HepG2 (cell line): ENCODE measurements at regions not wholly inside any gene's neighbourhood (a gene's known extent, or its start where the extent isn't known, plus 50 kb on each side); places are given as distances from the start of the nearest gene placed in this dataset.

ENCODE experiments used
- ATAC-seq: fragments of 200-7000 bp; cut with Tn5 transposase; 3 replicates; pipeline ENCODE4 v1.9.1; 2020; ENCODE audit warnings: mild to moderate bottlenecking, moderate library complexity
- BruUV-seq: library from RNA; stranded (reverse); fragments of 400-500 nt; replicated peaks from 2 replicates; lab custom pipeline; 2021; lab: Mats Ljungman, UMichigan
- CTCF ChIA-PET: fragments of 300-600 bp; formaldehyde crosslinking; extraction: SDS; loops from one replicate; lab custom pipeline; 2021; ENCODE audit warnings: low total read pairs, inconsistent platforms, low intra/inter-chr PET ratio; lab: Yijun Ruan, JAX
- POLR2A ChIA-PET: fragments of 350-600 bp; sonication (Branson Sonifier 250); formaldehyde crosslinking; loops from one replicate; lab custom pipeline; 2020; ENCODE audit warnings: antibody characterized with exemption, inconsistent platforms; lab: Yijun Ruan, JAX
- DNase-seq: peaks from one replicate; pipeline ENCODE4 v3.0.0-alpha.2; 2015; ENCODE audit warnings: low spot score
- FAIRE-seq: peaks from 3 replicates; lab custom pipeline; 2011; peaks lifted over from hg19 to GRCh38; lab: Jason Lieb, UNC
- H2AFZ ChIP-seq: one replicate; pipeline ENCODE4 v1.6.1; 2011; ENCODE audit warnings: low read length, inconsistent platforms
- H3K27ac ChIP-seq: fragments of 300-600 bp; 3 replicates; pipeline ENCODE4 v1.8.0; 2011; ENCODE audit warnings: mixed run types, mild to moderate bottlenecking, mixed read lengths, low read length, inconsistent platforms; ENCODE audit not compliant: insufficient read depth; ENCODE audit errors: extremely low read length
- H3K27me3 ChIP-seq, 2 experiments: fragments of 200-600 bp in 1 of 2; 2 replicates in 1 of 2; 3 replicates in 1 of 2; pipeline versions ENCODE4 v1.6.0 to v1.8.0; 2011; ENCODE audit warnings: low read length in 2 of 2, mild to moderate bottlenecking in 2 of 2, moderate library complexity in 2 of 2, inconsistent platforms in 1 of 2; ENCODE audit not compliant: insufficient read depth in 2 of 2, control insufficient read depth in 1 of 2
- H3K36me3 ChIP-seq, 2 experiments: fragments of 200-600 bp in 1 of 2; replicated peaks in 1 of 2; 2 replicates in 1 of 2; 3 replicates in 1 of 2; pipeline versions ENCODE4 v1.5.1 to v1.8.0; 2011; ENCODE audit warnings: low read length in 2 of 2, inconsistent platforms in 1 of 2; ENCODE audit not compliant: insufficient read depth in 2 of 2, control insufficient read depth in 1 of 2
- H3K4me1 ChIP-seq: 2 replicates; pipeline ENCODE4 v1.5.1; 2012; ENCODE audit warnings: low read length, inconsistent platforms; ENCODE audit not compliant: insufficient read depth
- H3K4me2 ChIP-seq: 2 replicates; pipeline ENCODE4 v1.6.0; 2011; ENCODE audit warnings: low read depth, low read length, inconsistent platforms
- H3K4me3 ChIP-seq, 3 experiments: fragments of 200-600 bp in 1 of 3; sonication (generic), shearing (Covaris generic) in 1 of 3; replicated peaks in 1 of 3; 2 replicates each; pipeline ENCODE4 v1.5.1; 2011 to 2016; ENCODE audit warnings: low read length in 3 of 3, inconsistent platforms in 2 of 3, low read depth in 2 of 3, mild to moderate bottlenecking in 2 of 3, control low read depth in 1 of 3, mixed read lengths in 1 of 3; ENCODE audit not compliant: insufficient read depth in 1 of 3
- H3K79me2 ChIP-seq: one replicate; pipeline ENCODE4 v1.6.1; 2011; ENCODE audit warnings: low read length, inconsistent platforms; ENCODE audit not compliant: insufficient read depth
- H3K9ac ChIP-seq: 2 replicates; pipeline ENCODE4 v1.6.0; 2011; ENCODE audit warnings: mild to moderate bottlenecking, low read depth, low read length, inconsistent platforms; ENCODE audit not compliant: insufficient read depth
- H3K9me3 ChIP-seq: 2 replicates; pipeline ENCODE4 v1.5.1; 2012; ENCODE audit warnings: mild to moderate bottlenecking, low read length
- H4K20me1 ChIP-seq: 2 replicates; pipeline ENCODE4 v1.6.0; 2011; ENCODE audit warnings: inconsistent platforms, mild to moderate bottlenecking, low read length, moderate library complexity; ENCODE audit not compliant: insufficient read depth
- ONECUT2 ChIP-seq: sonication (generic); formaldehyde crosslinking; IDR thresholded peaks from 2 replicates; pipeline ENCODE4 v1.4.0; 2020; ENCODE audit warnings: missing genetic modification reagents
- RBM39 ChIP-seq: fragments of 200-400 bp; formaldehyde crosslinking; IDR thresholded peaks from one replicate; pipeline ENCODE4 v1.6.1; 2018; ENCODE audit warnings: antibody characterized with exemption, mild to moderate bottlenecking, low read depth, low read length; ENCODE audit not compliant: poor library complexity, severe bottlenecking
- ZBTB3 ChIP-seq: sonication (generic); formaldehyde crosslinking; IDR thresholded peaks from 2 replicates; pipeline ENCODE4 v1.4.0; 2020; ENCODE audit warnings: low read depth, mild to moderate bottlenecking, moderate library complexity, missing genetic modification reagents, borderline replicate concordance
- ZFP37 ChIP-seq: sonication (generic); formaldehyde crosslinking; IDR thresholded peaks from 2 replicates; pipeline ENCODE4 v1.4.0; 2020; ENCODE audit warnings: missing genetic modification reagents, borderline replicate concordance
- ZNF674 ChIP-seq: sonication (generic); formaldehyde crosslinking; IDR thresholded peaks from 2 replicates; pipeline ENCODE4 v1.5.0; 2020; ENCODE audit warnings: low read depth, mild to moderate bottlenecking, missing genetic modification reagents
- WGBS: methylation state at CpG from one replicate; pipeline ENCODE4 v1.1.6; 2017; ENCODE audit warnings: low lambda C conversion rate; 5-methylcytosine and 5-hydroxymethylcytosine counted together
- in situ Hi-C: cut with HindIII; loops from 2 replicates; pipeline ENCODE4 v1.10.0; 2017; ENCODE audit warnings: low pct_unique_long_range_greater_than_20kb; ENCODE audit not compliant: extremely low pct_ligation_motif_present
- intact Hi-C: fragments of 100-400 bp; cut with micrococcal nuclease; formaldehyde crosslinking; loops from one replicate; pipeline ENCODE4 v1.10.0; 2022; ENCODE audit not compliant: unreplicated experiment
- TF ChIP-seq, protein P1 (sequence below): IDR thresholded peaks from 2 replicates; pipeline ENCODE4 v1.6.1; 2016; ENCODE audit warnings: low read depth, missing genetic modification reagents, missing compliant biosample characterization
- TF ChIP-seq, protein P2 (sequence below): sonication (generic); formaldehyde crosslinking; IDR thresholded peaks from 2 replicates; pipeline ENCODE4 v1.4.0; 2020; ENCODE audit warnings: mild to moderate bottlenecking, missing genetic modification reagents

DNA sequence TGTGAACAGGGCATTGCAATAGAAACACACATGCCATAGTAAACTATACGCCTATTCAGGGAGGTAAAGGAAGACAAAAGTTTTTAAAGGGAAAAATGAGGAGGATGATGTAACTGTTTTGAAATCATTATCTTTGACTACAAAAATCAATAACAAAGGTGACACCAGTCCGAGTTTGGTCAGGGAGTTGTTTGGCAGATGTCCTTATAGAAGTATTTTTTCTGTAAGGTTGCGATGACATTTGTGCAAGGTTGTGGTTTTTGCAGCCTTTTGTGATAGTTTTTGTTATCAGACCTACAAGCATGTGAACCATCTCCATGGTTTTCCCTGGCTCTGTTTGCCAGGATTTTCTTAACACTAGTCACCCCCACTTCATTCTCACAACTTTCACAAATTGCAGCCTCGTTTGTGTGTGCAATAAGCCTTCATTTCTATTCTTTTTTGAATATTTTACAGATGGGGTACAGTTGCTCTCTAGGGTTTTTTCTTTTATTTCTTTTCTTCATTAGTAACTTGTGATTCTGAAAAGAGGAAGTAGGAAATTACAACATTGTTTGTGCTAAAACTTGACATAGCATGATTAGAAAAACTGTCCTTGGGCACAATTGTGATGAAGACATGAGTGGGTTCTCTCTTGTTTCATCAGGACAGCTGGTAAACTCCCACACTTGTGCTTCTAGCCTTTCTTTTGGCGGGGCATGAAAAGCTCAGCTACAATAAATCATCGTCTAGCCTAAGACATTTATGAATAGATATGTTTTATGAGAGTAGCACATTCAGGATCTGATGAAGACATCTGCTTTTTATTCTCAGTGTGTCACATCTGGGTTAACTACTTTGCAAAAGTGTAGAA is 60.2 kb upstream of the PNPLA4 start:
- Histone ChIP-seq H3K36me3 (no peaks in the 10 kb centered on the region), H2AFZ (no peak overlapping the region), H3K79me2 (no peaks in the 10 kb centered on the region), H3K9ac (0 out of 2 replicates have a peak overlapping the region, but pooled peaks have one; percentile 15), H3K9me3 (no peaks in the 10 kb centered on the region), H4K20me1 (no peaks in the 10 kb centered on the region), H3K4me3 (no peak overlapping the region), H3K4me2 (0 out of 2 replicates have a peak overlapping the region, but pooled peaks have one; percentile 27), H3K27ac (peak overlapping the region; percentile 38), H3K4me1 (peaks cover 36% of the 10 kb centered on the region), H3K27me3 (no peaks in the 10 kb centered on the region)
- intact Hi-C loops: no loop called here
- ATAC-seq (peak; percentile 66), FAIRE-seq (peak; percentile 79), DNase-seq (peak; percentile 35)
- WGBS: 24% methylated on average over 5 of the region's 6 CpGs
- POLR2A ChIA-PET: no interaction called here
- BruUV-seq: no TSS peak
- in situ Hi-C loops: no loop called here
- CTCF ChIA-PET: no interaction called here
- TF ChIP-seq RBM39 (no peak), ZFP37 (no peak), ZNF674 (CRISPR knock-in tag) (no peak), ONECUT2 (CRISPR knock-in tag) (peak; percentile 68), ZBTB3 (CRISPR knock-in tag) (no peak)
- TF ChIP-seq, protein P1, sequence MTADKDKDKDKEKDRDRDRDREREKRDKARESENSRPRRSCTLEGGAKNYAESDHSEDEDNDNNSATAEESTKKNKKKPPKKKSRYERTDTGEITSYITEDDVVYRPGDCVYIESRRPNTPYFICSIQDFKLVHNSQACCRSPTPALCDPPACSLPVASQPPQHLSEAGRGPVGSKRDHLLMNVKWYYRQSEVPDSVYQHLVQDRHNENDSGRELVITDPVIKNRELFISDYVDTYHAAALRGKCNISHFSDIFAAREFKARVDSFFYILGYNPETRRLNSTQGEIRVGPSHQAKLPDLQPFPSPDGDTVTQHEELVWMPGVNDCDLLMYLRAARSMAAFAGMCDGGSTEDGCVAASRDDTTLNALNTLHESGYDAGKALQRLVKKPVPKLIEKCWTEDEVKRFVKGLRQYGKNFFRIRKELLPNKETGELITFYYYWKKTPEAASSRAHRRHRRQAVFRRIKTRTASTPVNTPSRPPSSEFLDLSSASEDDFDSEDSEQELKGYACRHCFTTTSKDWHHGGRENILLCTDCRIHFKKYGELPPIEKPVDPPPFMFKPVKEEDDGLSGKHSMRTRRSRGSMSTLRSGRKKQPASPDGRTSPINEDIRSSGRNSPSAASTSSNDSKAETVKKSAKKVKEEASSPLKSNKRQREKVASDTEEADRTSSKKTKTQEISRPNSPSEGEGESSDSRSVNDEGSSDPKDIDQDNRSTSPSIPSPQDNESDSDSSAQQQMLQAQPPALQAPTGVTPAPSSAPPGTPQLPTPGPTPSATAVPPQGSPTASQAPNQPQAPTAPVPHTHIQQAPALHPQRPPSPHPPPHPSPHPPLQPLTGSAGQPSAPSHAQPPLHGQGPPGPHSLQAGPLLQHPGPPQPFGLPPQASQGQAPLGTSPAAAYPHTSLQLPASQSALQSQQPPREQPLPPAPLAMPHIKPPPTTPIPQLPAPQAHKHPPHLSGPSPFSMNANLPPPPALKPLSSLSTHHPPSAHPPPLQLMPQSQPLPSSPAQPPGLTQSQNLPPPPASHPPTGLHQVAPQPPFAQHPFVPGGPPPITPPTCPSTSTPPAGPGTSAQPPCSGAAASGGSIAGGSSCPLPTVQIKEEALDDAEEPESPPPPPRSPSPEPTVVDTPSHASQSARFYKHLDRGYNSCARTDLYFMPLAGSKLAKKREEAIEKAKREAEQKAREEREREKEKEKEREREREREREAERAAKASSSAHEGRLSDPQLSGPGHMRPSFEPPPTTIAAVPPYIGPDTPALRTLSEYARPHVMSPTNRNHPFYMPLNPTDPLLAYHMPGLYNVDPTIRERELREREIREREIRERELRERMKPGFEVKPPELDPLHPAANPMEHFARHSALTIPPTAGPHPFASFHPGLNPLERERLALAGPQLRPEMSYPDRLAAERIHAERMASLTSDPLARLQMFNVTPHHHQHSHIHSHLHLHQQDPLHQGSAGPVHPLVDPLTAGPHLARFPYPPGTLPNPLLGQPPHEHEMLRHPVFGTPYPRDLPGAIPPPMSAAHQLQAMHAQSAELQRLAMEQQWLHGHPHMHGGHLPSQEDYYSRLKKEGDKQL (CRISPR knock-in tag): no peak
- TF ChIP-seq, protein P2, sequence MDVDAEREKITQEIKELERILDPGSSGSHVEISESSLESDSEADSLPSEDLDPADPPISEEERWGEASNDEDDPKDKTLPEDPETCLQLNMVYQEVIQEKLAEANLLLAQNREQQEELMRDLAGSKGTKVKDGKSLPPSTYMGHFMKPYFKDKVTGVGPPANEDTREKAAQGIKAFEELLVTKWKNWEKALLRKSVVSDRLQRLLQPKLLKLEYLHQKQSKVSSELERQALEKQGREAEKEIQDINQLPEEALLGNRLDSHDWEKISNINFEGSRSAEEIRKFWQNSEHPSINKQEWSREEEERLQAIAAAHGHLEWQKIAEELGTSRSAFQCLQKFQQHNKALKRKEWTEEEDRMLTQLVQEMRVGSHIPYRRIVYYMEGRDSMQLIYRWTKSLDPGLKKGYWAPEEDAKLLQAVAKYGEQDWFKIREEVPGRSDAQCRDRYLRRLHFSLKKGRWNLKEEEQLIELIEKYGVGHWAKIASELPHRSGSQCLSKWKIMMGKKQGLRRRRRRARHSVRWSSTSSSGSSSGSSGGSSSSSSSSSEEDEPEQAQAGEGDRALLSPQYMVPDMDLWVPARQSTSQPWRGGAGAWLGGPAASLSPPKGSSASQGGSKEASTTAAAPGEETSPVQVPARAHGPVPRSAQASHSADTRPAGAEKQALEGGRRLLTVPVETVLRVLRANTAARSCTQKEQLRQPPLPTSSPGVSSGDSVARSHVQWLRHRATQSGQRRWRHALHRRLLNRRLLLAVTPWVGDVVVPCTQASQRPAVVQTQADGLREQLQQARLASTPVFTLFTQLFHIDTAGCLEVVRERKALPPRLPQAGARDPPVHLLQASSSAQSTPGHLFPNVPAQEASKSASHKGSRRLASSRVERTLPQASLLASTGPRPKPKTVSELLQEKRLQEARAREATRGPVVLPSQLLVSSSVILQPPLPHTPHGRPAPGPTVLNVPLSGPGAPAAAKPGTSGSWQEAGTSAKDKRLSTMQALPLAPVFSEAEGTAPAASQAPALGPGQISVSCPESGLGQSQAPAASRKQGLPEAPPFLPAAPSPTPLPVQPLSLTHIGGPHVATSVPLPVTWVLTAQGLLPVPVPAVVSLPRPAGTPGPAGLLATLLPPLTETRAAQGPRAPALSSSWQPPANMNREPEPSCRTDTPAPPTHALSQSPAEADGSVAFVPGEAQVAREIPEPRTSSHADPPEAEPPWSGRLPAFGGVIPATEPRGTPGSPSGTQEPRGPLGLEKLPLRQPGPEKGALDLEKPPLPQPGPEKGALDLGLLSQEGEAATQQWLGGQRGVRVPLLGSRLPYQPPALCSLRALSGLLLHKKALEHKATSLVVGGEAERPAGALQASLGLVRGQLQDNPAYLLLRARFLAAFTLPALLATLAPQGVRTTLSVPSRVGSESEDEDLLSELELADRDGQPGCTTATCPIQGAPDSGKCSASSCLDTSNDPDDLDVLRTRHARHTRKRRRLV (CRISPR knock-in tag): no peak
